ENCODE measurements at regions not wholly inside any gene's neighbourhood (a gene's known extent, or its start where the extent isn't known, plus 50 kb on each side); places are given as distances from the start of the nearest gene placed in this dataset.

GRCh38 chr11:92865352-92865751 lies 104.1 kb upstream of the MTNR1B start (continued):
- TF ChIP-seq CHD7 (IDR thresholded peaks at IDR 0.05; ENCODE audit: insufficient replicate concordance, low read length) (no peak), RBBP5 (IDR thresholded peaks at IDR 0.05; ENCODE audit: borderline replicate concordance, low read depth, low read length) (no peak), CREB1 (IDR thresholded peaks at IDR 0.05) (no peak)
